Activated CD8-positive, alpha-beta memory T cell treated with anti-CD3 and anti-CD28 coated beads, Interleukin-2, amount 50 U/mL, for 48 hours (primary cell): ENCODE measurements at regions not wholly inside any gene's neighbourhood (a gene's known extent, or its start where the extent isn't known, plus 50 kb on each side); places are given as distances from the start of the nearest gene placed in this dataset.
A peak's percentile ranks its signal among the peaks of the same experiment; 100 is the strongest.

ENCODE experiments used
- DNase-seq: peaks from one replicate; pipeline ENCODE4 v3.0.0-alpha.2; 2020

DNA sequence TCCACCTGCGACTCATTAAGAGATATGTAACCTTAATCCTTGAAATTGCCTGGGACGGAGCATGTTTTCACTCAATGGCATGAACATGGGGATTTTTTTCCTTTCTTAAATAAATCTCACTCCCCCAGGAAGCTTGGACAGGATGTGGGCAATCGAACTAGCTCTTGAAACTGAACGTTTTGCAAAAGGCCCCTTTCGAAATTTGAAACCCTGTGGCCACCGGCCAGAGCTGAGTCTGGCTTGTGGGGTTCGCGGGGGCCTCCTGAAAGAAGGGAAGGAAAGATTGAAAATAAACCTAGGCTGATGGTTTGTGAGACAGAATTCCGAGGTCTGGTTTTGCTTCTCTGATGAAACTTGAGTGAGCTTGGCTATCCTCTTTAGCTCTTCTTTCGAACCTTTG lies 101.4 kb upstream of the RTL1 start:
- DNase-seq = no peak

DNA sequence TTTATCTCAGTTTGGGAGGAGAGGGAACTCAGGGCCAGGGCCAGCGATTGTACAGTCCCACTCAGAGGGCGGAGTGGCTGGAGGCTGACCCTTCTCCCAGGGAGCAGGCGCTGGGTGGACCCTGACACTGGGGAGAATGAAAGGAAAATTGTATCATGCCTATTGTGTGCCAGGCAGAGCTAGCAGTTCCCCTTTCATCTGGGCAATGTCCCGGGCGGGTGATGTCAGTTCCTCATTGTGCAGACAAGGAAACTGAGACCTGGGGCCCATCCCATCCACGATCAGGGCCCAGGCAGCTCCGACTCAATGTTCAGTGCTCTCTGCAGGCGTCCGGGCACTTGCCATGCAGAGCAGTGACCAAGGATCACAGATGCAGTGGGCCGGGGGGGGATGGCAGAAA lies 101.9 kb upstream of the RTL1 start:
- no peak for DNase-seq

DNA sequence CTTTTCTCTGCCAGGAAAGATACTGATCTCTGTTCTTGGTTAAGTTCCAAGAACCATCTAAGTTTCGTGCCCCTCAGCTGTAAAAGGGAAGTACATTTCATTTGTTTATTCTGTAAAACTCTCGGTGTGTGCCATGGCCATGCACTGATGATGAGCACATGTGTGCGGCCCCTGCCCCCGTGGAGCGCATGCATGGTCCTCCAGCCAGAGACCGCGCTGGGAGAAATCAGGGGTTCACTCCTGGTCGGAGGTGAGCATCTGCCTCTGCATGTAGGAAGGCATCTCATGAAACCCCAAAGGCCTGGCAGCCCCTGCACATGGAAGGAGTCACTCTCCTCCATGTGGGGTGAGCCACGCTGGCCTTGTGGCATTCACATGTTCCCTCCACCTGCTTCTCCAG lies 102.5 kb upstream of the RTL1 start:
- no peak for DNase-seq

DNA sequence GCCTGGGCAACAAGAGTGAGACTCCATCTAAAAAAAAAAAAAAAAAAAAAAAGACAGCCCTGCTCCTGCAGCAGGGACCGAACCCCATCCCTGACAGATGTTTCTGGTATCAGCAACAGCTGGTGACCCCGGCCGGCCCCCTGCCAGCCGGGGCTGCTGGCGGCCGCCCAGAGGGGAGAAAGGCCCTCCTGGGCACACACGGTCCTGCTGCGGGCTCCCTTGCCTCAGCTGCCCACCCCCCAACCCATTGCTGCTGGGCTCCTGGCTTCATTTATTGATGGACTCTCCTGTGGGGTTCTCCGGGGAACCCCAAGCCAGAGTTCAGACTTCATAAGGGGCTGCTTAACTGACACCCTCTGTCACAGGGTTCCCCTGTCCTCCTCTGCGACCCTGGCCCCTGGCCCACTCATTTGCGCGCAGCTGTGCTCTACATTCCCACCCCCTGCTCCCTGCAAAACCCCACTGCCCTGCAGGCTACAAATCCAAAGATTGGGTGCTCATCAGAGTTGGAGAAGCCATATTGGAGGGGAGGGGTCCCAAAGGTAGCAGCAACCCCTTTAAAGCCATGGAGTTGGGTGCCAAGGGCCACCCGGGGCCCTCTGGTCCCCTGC lies 103.6 kb upstream of the RTL1 start:
- no peak for DNase-seq

DNA sequence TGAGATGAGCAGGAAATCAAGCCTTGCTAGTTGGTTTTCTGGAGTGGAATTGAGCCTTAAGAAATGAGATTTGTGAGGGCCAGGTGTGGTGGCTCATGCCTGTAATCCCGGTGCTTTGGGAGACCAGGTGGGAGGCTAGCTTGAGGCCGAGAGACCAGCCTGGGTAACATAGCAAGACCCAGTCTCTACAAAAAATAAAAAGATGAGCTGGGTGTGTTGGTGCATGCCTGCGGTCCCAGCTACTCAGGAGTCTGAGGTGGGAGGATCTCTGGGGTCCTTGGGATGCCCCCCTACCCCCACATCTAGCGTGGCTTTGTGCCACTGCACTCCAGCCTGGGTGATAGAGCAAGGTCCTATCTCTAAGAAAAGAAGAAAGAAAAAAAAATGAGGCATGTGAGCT lies 104.2 kb upstream of the RTL1 start:
- no peak for DNase-seq

DNA sequence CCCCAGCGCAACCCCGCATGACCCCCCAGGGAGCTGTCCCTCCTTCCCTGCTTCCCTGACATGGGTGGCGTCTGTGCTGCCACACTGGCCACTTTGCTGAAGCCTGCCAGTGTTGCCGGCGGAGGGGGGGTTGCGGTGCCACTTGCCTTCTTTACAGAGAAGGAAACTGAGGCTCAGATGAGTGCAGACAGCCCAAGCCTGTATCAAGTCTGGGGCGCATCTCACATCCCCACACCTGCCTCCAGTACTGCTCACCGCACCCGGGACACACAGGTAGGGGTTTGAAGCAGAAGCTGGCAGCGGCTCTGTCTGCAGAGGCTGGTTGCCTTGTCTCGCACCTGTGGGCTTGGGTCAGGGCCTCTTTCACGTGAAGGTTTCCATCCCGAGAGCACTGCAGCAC lies 104.7 kb upstream of the RTL1 start:
- DNase-seq = no peak

DNA sequence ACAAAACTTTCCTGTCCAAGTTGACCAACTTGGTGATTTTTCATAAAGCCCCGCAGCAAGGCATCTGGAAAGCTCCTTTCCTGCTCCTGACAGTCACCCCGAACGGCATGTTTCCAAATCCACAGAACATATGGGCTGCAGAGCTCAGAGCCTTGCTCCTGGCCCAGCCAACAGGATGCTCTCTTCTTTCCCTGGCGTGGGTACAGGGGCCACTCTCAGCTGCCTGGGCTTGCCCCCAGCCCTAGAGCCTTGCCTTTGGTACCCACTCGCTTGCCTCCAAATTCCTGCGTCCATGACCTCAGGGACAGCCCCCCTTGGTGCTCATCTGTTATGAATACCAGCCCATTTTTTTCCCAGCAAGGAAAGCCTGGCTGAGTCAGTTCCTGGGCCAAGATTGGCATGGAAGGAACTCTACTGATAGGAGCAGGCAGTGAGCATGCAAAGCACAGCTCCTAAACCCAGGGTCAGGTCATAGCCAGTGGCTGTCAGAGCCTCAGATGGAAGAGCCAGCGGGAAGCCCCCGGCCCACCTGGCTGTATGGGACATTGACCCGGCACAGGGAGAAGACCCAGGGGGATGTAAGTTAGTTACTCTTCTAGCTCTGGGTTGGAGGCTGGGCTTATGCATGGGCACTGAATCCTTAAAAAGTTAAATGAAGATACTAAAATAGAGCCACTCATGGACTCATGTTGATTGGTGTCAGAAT lies 105.3 kb upstream of the RTL1 start:
- no peak for DNase-seq

DNA sequence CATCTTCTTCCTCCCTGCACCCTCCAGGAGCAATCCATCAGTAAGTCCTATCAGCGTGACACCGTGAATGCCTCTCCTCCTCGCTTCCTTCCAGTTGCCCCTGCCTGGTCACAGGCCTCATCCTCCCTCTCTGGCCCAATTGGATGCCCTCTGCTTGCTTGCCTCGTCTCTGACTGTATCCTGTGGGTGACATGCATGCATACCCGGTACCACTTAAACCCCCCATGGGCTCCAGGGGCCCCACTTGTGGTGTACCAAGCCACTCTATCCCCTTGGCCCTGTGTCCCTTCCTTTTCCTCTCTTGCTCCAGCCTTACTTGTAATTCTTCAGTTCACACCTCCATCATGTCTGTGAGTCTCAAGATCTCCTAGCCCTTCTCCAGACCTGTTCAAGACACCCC lies 106.0 kb upstream of the RTL1 start:
- no peak for DNase-seq

DNA sequence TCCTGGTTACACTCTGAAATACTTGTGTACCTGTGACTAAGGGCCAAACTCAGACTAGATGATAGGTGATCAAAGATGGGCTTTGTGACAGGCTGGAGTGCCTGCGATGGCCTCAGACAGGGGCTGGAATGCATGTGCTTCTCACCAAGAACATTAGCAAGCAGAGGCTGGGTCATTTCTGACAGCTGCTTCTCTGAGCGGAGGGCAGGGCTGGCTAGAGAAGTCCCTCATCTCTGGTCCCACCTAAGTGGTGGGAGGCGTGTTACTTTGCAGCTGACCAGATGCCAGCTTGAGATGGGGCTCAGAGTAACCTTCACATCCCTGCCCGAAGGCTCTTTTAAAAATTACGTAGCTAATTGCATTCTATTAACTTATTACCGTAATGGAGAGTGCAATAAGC lies 106.8 kb upstream of the RTL1 start:
- no peak for DNase-seq

DNA sequence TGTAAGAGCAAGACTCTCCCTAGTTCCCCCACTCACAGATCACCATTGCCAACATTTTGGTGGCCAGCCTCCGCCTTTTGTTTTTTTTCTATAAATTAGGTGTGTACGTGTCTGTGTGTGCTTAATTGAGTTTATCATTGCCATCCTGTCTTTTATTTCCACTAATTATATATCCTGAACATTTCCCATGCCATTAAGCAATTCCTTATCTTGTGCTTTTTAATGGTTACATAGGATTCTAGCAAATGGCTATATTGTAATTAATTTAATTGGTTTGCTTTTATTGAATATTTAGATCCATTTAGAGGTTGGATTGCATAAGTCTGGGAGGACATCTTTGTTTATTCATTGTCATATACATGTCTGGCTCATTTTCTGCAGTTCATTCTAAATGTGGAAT lies 107.3 kb upstream of the RTL1 start:
- no peak for DNase-seq

DNA sequence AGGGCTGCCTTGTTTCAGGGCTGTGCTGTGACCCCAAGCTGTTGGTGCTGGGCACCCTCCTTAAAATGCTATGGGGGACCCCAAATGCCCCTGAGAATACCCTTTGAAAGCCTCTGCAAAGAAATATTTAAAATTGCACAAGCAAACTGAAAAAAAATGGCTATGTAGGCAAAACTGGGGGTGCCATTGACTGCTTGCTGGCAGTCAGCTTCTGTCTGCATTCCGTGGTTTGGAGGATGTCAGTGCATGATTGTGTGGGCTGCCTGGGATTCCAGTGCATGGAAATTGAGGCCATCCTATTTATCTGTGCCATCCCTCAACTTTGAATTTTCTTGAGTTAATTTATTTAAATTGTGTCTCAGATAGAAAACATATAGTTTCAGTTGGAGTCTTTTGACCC lies 113.7 kb upstream of the RTL1 start:
- DNase-seq = no peak

DNA sequence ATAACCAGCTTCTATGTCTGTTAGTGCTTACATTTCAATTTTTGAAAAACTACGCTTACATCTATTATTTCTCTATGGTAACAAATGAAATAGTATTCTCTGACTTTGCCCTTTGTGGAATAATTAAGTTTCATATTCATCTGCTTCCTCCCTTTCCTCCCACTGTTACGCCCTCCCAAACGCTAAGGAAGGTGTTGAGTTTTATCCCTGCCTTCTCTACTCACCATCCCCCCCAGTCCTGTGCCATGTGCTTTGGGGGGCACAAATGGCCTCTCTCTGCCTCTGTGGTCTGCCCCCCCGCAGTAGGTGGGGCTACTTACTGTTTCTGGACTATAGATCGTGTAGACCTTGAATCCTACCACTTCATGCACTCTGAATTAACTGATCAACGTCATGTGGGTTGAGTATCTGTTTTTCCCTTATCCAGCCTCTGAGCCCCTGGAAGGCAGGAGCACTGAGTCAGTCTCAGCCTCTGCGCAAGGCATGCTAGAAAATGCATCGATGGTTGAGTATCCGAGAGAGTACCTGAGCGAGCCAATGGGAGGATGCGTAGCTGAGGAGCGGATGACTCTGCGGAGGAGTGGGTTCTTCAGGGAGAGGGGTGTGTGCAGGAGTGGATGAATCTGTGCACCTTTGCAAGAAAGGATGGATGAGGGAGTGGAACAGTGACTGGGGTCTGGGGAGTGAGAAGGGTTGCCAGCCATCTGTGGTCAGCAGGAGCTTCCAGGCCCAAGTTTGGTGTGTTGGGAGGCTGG lies 114.5 kb upstream of the RTL1 start:
- DNase-seq = peak; percentile 10

DNA sequence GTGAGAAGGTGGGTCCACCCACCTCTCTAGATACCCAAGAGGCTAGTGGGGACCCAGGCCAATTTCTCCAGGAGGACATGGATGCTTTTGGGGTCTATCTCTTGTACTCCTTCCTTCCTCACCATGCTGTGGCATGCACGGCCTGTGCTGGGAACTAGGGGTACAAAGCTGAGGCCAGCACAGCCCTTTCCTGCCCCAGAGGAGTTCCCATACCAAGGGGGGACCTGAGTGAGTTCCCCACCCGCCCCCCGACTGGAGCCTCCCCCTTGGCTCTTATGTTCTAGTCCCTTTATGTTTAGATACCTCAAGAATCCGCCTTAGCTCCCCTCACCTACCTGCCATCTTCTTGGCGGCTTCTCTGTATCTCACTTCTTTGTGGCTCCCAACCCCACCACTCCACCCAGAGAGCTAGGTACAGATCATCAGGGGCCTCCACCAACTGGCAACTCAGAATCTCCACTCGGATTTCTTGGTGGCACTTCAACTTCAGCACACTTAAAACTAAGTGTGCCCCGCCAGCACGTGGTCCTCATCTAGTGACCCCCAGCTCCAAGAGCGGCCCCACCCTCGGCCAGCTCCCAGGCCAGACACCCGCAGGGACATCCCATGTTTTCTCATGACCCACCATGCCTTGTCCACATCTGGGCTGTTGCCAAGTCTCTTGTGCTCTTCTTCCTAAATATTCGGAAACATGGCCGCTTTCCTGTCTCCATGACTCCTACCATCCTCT lies 115.2 kb upstream of the RTL1 start:
- peak; percentile 29 for DNase-seq

DNA sequence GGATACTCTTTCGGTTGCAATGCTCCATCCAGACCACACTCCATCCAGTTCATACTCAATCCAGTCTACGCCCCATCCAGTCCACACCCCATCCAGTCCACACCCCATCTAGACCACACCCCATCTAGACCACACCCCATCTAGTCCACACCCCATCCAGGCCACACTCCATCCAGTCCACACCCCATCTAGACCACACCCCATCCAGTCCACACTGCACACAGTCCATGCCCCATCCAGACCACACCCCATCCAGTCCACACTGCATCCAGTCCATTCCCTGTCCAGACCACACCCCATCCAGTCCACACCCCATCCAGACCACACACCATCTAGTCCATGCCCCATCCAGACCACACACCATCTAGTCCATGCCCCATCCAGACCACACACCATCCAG lies 116.0 kb upstream of the RTL1 start:
- DNase-seq = no peak

DNA sequence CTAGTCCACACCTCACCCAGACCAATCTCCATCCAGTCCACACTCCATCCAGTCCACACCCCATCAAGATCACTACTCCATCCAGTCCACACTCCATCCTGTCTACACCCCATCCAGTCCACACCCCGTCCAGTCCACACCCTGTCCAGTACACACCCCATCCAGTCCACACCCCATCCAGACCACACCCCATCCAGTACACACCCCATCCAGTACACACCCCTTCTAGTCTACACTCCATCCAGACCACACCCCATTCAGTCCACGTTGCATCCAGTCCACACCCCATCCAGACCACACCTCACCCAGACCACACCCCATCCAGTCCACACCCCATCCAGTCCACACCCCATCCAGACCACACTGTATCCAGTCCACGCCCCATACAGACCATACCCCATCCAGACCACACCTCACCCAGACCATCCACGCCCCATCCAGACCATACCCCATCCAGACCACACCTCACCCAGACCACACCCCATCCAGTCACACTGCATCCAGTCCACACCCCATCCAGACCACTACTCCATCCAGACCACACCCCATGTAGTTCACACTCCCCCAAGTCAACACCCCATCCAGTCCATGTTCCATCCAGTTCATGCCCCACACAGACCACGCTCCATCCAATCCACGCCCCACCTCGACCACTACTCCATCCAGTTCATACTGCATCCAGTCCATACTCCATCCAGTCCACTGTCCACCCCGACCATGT lies 116.6 kb upstream of the RTL1 start:
- DNase-seq = peak; percentile 13

DNA sequence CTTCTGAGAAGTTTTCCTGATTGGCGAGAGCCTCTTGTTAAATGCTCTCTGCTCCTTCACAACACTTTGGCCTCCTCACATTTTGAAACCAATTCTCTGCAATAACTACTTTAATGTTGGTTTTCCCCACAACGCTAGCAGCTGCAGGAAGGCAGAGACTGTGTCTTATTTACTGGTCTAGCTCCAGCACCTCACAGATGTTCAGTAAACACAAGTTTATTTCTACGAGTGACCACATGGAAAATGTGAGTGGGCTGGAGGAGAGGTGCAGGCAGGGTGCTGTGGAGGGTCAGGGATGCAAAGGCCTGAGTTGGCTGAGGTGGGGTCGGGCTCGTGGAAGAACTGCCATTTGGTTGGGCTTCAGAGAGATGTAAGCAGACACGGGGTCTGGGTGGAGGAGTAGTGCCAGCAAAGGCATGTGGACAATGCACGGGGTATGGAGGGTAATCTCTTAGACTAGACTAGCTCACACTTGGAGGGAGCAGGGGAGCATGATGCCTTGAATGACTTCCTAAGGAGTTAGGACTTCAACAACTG lies 117.4 kb upstream of the RTL1 start:
- peak; percentile 7 for DNase-seq

DNA sequence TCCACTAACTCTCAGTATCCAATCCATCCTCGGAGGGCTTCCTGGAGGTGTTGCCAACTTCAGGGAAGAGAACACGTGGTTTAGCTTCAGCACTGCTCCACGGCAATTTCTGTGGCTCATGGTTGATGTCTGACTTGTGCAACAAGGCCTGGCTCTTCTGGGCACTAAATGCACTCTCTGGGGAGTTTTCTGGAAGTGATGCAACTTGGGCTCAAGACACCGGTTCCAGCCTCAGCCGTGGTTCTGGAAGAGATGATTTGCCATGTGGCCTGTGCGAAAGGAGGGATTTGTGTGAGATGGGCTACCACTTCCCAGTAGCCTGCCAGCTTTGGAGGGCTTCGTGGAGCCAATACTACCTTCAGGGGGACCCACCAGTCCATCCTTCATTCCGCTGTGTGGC lies 118.6 kb upstream of the RTL1 start:
- DNase-seq = peak; percentile 20

DNA sequence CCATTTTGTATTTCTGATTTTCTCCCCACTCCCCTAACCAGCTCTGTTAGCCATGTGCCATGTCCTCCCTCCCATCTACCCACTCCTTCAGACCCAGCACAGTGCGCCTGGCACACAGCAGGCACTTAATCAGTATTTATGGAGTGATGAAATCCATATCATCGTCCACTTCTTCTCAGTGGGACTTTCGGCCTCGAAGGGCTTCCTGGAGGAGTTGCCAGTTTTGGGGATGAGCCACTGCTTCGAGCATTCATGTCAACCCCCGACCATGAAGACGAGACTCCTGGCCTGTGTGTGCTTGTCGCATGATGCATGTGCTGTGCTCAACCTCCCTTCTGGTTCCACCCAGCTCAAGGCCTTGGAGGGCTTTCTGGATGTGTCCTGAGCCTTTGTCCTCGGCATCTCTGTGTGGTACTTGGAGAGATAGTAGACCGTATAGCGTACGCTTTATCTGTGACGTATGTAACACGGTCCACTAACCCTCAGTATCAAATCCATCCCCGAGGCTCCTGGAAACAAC lies 119.5 kb upstream of the RTL1 start:
- DNase-seq = no peak

DNA sequence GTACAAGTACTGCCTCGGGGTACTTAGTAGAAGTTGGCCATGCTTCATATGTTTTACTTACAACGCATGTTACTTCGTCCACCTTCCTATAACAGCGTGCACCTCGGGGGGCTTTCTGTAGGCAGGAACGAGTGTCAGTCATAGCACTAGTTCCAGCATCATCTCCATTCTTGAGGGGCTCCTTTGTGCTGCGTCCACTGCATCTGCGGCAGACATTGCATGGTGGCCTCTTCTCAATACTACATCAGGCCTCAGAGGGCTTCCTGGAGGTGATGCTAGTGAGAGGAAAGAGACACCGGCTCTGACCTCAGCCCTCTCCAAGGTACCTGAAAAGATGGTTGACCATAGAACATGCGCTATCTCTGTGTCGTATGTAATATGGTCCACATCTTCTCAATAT lies 121.2 kb upstream of the RTL1 start:
- DNase-seq = no peak

DNA sequence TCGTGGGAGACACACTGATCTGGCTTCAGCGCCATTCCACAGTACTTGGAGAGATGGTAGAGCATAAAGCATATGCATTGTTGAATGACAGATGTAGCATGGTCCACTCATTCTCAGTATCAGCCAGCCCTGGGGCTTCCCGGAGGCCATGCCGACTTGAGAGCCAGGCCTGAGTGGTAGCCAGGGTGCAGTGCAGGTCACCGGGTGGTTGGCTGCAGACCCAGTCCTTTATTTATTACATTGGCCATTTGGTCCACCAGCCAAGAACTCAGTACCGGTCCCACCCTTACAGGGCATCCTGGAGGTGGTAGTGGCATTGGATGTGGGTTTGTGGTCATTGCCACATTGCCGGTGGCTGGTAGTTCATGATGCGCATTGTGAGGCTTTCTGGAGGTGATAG lies 121.6 kb upstream of the RTL1 start:
- no peak for DNase-seq

DNA sequence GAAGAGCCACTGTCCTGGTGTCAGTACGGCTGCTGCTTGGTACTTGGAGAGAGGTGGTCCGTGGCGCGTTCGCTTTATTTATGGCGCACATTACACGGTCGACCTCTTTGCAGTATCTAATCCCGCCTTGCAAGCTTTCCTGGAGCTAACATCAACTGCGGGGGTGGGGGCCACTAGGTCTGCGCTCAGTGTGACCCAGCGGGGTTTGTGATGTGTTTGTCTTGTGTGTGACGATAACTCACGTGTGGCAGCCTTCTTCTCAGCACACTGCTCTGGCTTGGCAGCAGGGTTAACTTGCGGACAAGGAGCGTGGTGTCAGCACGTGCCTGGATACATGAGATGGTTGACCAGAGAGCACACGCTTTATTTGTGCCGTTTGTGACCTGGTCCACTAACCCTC lies 122.2 kb upstream of the RTL1 start:
- no peak for DNase-seq

DNA sequence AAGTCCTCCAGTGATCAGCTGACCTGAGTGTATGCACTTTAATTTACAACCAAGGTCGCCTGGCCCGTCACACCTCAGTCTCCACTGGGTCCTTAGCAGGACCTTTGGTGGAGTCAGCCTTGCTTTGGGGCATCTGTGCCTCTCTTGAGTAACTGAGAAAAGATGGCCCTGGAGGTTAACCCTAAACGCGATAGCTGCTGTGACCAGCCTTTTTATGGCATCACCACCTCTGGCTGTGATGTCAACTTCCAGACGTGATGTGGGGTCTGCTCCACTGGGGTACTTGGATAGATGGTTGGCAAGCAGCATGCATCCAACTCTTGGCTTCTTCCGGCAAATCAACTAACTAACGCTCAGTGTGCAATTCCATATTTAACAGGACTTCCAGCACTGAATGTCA lies 122.8 kb upstream of the RTL1 start:
- no peak for DNase-seq

DNA sequence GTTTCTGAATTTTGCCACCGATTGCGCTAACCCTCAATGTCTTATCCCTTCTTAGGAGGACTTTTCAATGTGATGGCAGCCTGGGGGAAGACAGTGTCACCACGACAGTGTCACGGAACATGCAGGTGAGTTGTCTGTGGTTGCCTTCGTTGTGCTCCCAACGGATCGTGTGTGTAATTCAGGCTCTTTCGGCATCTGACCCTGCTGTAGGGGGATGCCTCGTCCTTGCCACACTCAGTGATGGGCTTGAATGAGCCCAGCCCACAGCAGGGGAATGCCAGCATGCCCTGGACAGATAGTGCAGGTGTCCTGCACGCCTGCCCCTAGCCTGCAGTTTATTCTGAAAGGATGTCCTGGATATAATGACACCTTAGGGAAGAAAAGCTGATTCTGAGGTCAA lies 123.8 kb upstream of the RTL1 start:
- DNase-seq = no peak
